Liver (tissue), 8 donors: ENCODE measurements at regions not wholly inside any gene's neighbourhood (a gene's known extent, or its start where the extent isn't known, plus 50 kb on each side); places are given as distances from the start of the nearest gene placed in this dataset.

Source experiments
- DNase-seq: peaks from one replicate; pipeline ENCODE4 v3.0.0-alpha.2; 2017; ENCODE audit warnings: low spot score
- H3K27ac ChIP-seq, 2 donors: one replicate each; pipeline ENCODE4 v1.7.0; 2013; ENCODE audit warnings: inconsistent platforms in 2 of 2, low read length in 2 of 2, control low read depth in 1 of 2, low read depth in 1 of 2, mild to moderate bottlenecking in 1 of 2
- H3K27me3 ChIP-seq, 4 donors: one replicate each; pipeline versions ENCODE4 v1.6.1 to v1.7.0; 2013; ENCODE audit warnings: low read length in 3 of 4, inconsistent platforms in 1 of 4, mild to moderate bottlenecking in 1 of 4, moderate library complexity in 1 of 4; ENCODE audit not compliant: control insufficient read depth in 4 of 4, insufficient read depth in 4 of 4
- H3K36me3 ChIP-seq, 4 donors: one replicate each; pipeline versions ENCODE4 v1.6.1 to v1.7.0; 2013; ENCODE audit warnings: low read length in 3 of 4, mild to moderate bottlenecking in 3 of 4, low read depth in 1 of 4, moderate library complexity in 1 of 4; ENCODE audit not compliant: control insufficient read depth in 4 of 4, insufficient read depth in 3 of 4
- H3K4me1 ChIP-seq, 4 donors: one replicate each; pipeline versions ENCODE4 v1.6.1 to v1.7.0; 2013; ENCODE audit warnings: low read length in 3 of 4, mild to moderate bottlenecking in 3 of 4, moderate library complexity in 1 of 4; ENCODE audit not compliant: control insufficient read depth in 4 of 4, insufficient read depth in 4 of 4
- H3K4me3 ChIP-seq, 3 donors: one replicate each; pipeline versions ENCODE4 v1.6.1 to v1.7.0; 2013; ENCODE audit warnings: low read length in 3 of 3, control low read depth in 1 of 3, low read depth in 1 of 3, mild to moderate bottlenecking in 1 of 3
- H3K9ac ChIP-seq, 2 donors: one replicate each; pipeline ENCODE4 v1.7.0; 2013; ENCODE audit warnings: low read length in 2 of 2, mild to moderate bottlenecking in 2 of 2, moderate library complexity in 2 of 2, control low read depth in 1 of 2, low read depth in 1 of 2
- H3K9me3 ChIP-seq, 4 donors: one replicate each; pipeline versions ENCODE4 v1.6.1 to v1.7.0; 2013; ENCODE audit warnings: low read length in 3 of 4; ENCODE audit not compliant: control insufficient read depth in 4 of 4
- CTCF ChIP-seq: fragments of 150-350 bp; IDR thresholded peaks from 2 replicates; pipeline ENCODE4 v1.5.1; 2017; ENCODE audit warnings: improper control_type of control experiment, low read depth, low read length; ENCODE audit not compliant: missing input control
- EGR1 ChIP-seq, 2 donors: IDR thresholded peaks; 2 replicates each; pipeline ENCODE4 v1.6.1; 2016 to 2018; ENCODE audit warnings: antibody characterized with exemption in 2 of 2, low read depth in 2 of 2
- FOXA1 ChIP-seq: IDR thresholded peaks from 2 replicates; pipeline ENCODE4 v1.6.1; 2016; ENCODE audit warnings: antibody characterized with exemption
- FOXA2 ChIP-seq: IDR thresholded peaks from 2 replicates; pipeline ENCODE4 v1.6.1; 2016; ENCODE audit warnings: antibody characterized with exemption
- GABPA ChIP-seq, 2 donors: IDR thresholded peaks in 1 of 2; conservative IDR thresholded peaks in 1 of 2; 2 replicates each; pipeline ENCODE4 v1.6.1; 2016; ENCODE audit warnings: antibody characterized with exemption in 2 of 2, mild to moderate bottlenecking in 1 of 2, moderate library complexity in 1 of 2
- HNF4A ChIP-seq, 2 donors: conservative IDR thresholded peaks; 2 replicates each; pipeline ENCODE4 v1.6.1; 2016; ENCODE audit warnings: antibody characterized with exemption in 2 of 2, mild to moderate bottlenecking in 2 of 2
- JUND ChIP-seq, 2 donors: IDR thresholded peaks; 2 replicates each; pipeline ENCODE4 v1.6.1; 2016; ENCODE audit warnings: antibody characterized with exemption in 2 of 2
- MAX ChIP-seq: IDR thresholded peaks from 2 replicates; pipeline ENCODE4 v1.6.1; 2016; ENCODE audit warnings: antibody characterized with exemption
- NR2F2 ChIP-seq: IDR thresholded peaks from 2 replicates; pipeline ENCODE4 v1.6.1; 2016; ENCODE audit warnings: antibody characterized with exemption
- RAD21 ChIP-seq, 2 donors: IDR thresholded peaks; 2 replicates each; pipeline ENCODE4 v1.6.1; 2016; ENCODE audit warnings: antibody characterized with exemption in 2 of 2, mild to moderate bottlenecking in 2 of 2
- RXRA ChIP-seq, 2 donors: IDR thresholded peaks; 2 replicates each; pipeline ENCODE4 v1.6.1; 2017 to 2018; ENCODE audit warnings: antibody characterized with exemption in 2 of 2, mild to moderate bottlenecking in 1 of 2
- SP1 ChIP-seq: IDR thresholded peaks from 2 replicates; pipeline ENCODE4 v1.6.1; 2018; ENCODE audit warnings: antibody characterized with exemption, mild to moderate bottlenecking
- TAF1 ChIP-seq: conservative IDR thresholded peaks from 2 replicates; pipeline ENCODE4 v1.6.1; 2016; ENCODE audit warnings: antibody characterized with exemption, mild to moderate bottlenecking
- YY1 ChIP-seq: IDR thresholded peaks from 2 replicates; pipeline ENCODE4 v1.6.1; 2016; ENCODE audit warnings: antibody characterized with exemption, mild to moderate bottlenecking
- WGBS: extraction: QIAGEN DNeasy Blood & Tissue Kit; methylation state at CpG from one replicate; pipeline ENCODE4 v1.1.7; 2013; 5-methylcytosine and 5-hydroxymethylcytosine counted together
- TF ChIP-seq, protein P1 (sequence below): IDR thresholded peaks from 2 replicates; pipeline ENCODE4 v1.6.1; 2016; ENCODE audit warnings: antibody characterized with exemption
- TF ChIP-seq, protein P2 (sequence below): IDR thresholded peaks from 2 replicates; pipeline ENCODE4 v1.6.1; 2016; ENCODE audit warnings: antibody characterized with exemption
- donor health status: healthy.
- donor health status: healthy.
- donor health status: healthy.
- donor health status: healthy.
- donor health status: healthy.

GRCh38 chr11:25859776-25860175, 472.2 kb upstream of the ANO3 start:
- TF ChIP-seq NR2F2: no peak
- TF ChIP-seq, protein P1, sequence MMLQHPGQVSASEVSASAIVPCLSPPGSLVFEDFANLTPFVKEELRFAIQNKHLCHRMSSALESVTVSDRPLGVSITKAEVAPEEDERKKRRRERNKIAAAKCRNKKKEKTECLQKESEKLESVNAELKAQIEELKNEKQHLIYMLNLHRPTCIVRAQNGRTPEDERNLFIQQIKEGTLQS: no peak
- TF ChIP-seq YY1: no peak
- TF ChIP-seq MAX: no peak
- TF ChIP-seq RXRA (IDR thresholded peaks at IDR 0.05): no peak
- TF ChIP-seq SP1: no peak
- TF ChIP-seq CTCF: no peak
- no peak for TF ChIP-seq FOXA1
- TF ChIP-seq HNF4A (conservative IDR thresholded peaks at IDR 0.05): no peak
- TF ChIP-seq RAD21 (IDR thresholded peaks at IDR 0.05): no peak
- TF ChIP-seq FOXA2: no peak
- TF ChIP-seq, protein P2, sequence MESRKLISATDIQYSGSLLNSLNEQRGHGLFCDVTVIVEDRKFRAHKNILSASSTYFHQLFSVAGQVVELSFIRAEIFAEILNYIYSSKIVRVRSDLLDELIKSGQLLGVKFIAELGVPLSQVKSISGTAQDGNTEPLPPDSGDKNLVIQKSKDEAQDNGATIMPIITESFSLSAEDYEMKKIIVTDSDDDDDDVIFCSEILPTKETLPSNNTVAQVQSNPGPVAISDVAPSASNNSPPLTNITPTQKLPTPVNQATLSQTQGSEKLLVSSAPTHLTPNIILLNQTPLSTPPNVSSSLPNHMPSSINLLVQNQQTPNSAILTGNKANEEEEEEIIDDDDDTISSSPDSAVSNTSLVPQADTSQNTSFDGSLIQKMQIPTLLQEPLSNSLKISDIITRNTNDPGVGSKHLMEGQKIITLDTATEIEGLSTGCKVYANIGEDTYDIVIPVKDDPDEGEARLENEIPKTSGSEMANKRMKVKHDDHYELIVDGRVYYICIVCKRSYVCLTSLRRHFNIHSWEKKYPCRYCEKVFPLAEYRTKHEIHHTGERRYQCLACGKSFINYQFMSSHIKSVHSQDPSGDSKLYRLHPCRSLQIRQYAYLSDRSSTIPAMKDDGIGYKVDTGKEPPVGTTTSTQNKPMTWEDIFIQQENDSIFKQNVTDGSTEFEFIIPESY: no peak
- no peak for TF ChIP-seq EGR1 (IDR thresholded peaks at IDR 0.05; ENCODE audit: low read depth in 2 of 2)
- TF ChIP-seq GABPA (IDR thresholded peaks at IDR 0.05 in 1 of 2, conservative IDR thresholded peaks at IDR 0.05 in 1 of 2): no peak
- TF ChIP-seq TAF1: no peak
- no peak for TF ChIP-seq JUND (IDR thresholded peaks at IDR 0.05)
- DNase-seq: no peak
- no peak overlapping the region for H3K27ac ChIP-seq
- H3K4me1 ChIP-seq: no peaks in the 10 kb centered on the region
- no peaks in the 10 kb centered on the region for H3K9me3 ChIP-seq
- no peak overlapping the region for H3K9ac ChIP-seq
- H3K4me3 ChIP-seq: no peak overlapping the region
- H3K27me3 ChIP-seq: no peaks in the 10 kb centered on the region
- WGBS: 77% methylated on average over 5 of the region's 5 CpGs
- H3K36me3 ChIP-seq: no peaks in the 10 kb centered on the region

DNA sequence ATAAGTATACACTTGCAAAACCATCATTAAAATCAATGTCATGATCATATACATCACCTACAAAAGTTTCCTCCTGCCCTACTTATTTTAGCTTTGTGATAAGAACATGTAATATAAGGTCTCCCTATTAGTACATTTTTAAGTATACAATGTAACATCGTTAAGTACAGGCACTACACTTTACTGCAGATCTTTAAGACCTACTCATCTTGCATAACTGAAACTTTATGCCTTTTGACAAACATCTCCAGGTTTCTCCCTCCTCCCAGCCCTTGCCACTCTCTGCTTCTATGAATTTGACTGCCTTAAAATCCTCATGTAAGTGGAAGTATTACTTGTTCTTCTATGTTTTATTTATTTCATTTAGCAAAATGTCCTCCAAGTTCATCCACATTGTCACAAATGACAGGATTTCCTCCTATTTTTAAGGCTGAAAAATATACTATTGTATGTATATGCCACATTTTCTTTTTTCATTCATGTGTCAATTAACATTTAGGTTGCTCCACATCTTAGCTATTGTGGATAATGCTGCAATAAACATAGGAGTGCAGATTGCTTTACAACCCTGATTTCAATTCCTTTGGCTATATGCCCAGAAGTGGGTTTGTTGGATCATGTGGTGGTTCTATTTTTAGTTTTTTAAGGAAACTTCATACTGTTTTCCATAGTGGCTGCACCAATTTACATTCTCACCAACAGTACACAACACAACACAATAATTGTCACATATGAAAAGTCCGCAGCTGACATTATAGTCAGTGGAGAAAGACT, 471.1 kb upstream of the ANO3 start:
- no peak overlapping the region for H3K27ac ChIP-seq
- H3K4me3 ChIP-seq: no peak overlapping the region
- DNase-seq: no peak
- 78% methylated on average over 2 of the region's 2 CpGs for WGBS
- no peak overlapping the region for H3K9ac ChIP-seq
- peaks cover 0 to 2% (median 0%) of the 10 kb centered on the region in 4 donors for H3K27me3 ChIP-seq
- no peaks in the 10 kb centered on the region for H3K36me3 ChIP-seq
- H3K9me3 ChIP-seq: no peaks in the 10 kb centered on the region
- TF ChIP-seq JUND (IDR thresholded peaks at IDR 0.05) (no peak), RAD21 (IDR thresholded peaks at IDR 0.05) (no peak), YY1 (no peak), TAF1 (no peak)
- no peaks in the 10 kb centered on the region for H3K4me1 ChIP-seq
